HG03045 (cell line): ENCODE measurements at regions not wholly inside any gene's neighbourhood (a gene's known extent, or its start where the extent isn't known, plus 50 kb on each side); places are given as distances from the start of the nearest gene placed in this dataset.

Experiments
- ATAC-seq: cut with Tn5 transposase; IDR thresholded peaks from one replicate; pipeline ENCODE4 v1.9.1; 2021; ENCODE audit warnings: mild to moderate bottlenecking, moderate library complexity; ENCODE audit not compliant: unreplicated experiment

DNA sequence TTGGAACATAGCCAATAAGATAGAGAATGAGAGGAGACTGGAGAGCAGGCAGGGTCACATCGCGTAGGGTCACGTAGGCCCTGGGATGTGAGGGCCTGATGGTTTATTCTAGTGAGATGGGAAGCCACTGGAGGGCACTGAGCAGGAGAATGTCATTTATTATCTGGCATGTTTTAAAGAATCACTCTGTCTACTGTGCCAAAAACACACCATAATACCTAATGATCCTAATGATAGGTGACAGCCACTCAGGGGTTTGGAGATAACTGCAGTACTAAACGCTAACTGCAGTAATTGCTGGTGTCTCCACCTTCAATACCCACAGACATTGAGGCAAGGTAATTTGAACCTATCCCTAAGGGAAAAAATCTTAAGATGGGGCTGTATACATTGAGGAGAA lies 185.4 kb downstream of the TTLL7 start:
- ATAC-seq, result no peak

DNA sequence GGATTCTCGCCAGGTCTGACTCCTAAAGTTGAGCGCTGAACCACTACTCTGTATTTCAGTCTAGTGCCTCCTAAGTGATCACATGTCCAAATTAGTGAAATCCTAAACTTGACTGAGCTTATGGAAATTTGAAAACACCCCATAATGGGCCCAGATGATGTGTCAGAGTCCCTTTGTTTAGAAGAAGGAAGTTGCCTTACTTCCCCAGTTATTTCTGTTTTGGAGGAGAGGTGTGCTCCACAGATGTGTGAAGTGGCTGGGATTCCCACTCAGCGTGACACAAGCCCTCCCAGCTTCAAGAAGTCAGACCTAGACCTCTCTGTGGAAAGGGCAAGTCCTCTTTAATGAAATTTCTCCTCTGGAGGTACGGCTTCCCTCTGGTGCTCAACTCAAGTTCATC lies 188.8 kb downstream of the TTLL7 start:
- no peak for ATAC-seq

DNA sequence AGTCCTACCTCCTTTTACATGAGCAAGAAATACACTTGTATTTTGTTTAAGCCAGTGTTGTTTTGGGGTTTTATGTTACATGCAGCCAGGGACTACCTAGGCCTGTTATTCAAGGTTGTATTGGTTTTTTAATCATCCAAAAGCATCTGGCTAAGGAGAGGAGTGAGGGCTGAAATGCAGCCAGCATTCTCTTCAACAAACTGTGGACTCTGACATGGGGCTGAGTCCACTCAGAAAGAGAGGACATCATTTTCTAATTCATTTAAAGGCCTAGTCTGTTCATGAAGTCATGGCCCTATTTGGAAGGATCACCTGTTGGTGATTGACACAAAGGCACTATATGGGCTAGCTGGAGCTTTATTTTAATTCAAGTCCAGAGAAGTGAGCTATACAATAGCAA lies 190.4 kb downstream of the TTLL7 start:
- ATAC-seq, result no peak

DNA sequence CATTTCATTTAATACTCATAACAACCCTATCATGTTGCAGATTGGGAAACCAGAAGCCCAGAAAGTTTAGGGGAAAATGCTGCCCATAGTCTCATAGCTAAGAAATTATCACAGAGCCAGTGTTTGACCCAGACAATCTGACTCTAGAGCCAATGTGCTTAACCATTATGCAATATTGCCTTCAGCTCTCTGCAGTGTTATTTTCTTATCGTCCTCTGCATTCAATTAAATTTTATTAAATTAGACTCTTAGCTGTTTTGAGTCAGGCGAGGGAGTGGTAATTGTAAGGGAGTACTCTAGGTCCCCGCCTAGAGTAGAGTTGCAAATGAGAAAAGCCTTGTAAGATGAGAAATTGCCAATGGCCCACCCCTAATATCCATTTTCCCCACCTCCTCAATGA lies 191.1 kb downstream of the TTLL7 start:
- no peak for ATAC-seq

DNA sequence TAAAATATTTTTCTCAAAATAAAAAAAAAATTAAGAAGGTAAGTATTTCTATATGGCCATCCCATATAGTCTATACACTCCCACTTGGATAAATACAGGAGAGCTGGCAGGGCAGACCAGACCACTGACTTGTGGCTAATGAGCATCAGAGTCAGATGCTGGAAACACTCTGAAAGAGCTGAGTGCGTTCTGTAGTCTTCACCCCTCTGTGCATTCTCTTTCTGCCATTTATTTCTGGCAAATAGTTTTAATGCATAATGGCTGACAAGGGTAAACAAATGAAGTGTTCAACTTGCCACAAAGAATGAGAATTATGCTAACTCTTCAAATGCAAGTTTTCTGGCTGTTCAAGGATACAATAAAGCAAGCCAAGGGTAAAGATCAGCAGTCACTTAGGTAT lies 191.7 kb downstream of the TTLL7 start:
- no peak for ATAC-seq

DNA sequence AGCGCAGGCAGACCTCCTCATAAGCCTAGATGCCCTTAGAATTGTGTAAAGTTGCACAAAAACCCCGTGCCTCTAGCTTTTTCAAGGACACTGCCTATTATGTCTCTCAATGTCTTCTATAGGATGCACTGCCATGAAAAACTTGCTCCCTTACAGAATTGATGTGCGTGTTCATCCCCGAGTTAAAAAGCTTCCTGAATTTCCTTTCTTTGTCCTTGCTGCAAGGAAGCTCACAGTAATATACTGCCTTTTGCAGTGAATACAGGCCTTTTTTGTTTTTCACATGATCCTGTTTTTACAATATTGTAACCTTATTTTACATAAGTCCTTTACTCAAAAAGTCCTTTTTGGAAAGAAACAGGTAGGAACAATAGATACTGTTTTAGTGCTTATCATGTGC lies 193.0 kb downstream of the TTLL7 start:
- no peak for ATAC-seq

DNA sequence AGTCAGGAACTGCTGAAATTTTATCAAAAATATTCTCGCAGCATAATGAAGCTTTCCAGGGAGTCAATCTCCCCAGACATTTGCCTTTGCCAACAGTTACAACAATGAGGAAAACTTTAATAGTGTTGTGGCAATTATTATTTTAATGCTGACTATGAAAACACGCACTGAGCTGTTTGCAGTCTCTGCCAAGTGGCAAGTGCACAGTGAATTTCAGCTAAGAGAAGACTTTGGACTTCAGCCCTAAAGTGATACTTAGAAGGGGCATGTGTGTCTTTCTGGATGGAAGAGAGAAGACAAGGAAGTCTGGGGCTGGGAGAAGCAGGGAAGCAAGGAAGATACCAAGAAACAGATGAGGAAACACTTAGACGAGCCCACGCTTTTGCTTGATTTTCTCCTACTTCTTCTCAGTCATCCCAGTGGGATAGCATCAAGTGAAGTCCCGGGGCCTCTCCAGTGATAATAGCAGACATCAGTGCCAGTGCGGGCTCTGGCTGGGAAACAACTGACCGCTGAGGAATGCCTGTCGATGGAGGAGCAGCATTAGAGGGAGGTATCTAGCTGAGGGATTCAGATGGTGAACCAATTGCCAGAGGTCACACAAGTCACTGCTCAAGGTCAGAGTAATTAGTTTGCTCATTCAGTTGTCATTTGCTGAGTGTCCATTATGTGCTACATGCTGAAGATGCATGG lies 196.3 kb downstream of the TTLL7 start:
- ATAC-seq, result no peak

DNA sequence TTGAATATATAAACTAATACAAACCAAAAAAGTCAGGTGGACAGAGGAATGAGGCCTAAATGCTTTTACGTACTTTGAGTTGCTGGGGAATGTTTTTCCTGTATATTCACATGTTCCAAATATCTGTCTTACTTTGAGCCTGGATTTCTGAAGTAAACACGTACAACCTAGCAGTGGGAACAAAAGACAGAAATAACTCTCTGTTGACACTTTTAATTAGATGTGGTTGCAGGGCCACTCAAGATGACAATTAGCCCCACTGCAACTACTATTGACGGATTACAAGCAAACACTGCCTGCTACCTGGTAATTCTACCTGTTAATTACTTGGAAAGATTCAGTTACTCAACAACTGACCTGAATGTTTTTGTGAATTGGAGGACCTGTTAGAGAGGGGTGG lies 196.9 kb downstream of the TTLL7 start:
- ATAC-seq, result no peak

DNA sequence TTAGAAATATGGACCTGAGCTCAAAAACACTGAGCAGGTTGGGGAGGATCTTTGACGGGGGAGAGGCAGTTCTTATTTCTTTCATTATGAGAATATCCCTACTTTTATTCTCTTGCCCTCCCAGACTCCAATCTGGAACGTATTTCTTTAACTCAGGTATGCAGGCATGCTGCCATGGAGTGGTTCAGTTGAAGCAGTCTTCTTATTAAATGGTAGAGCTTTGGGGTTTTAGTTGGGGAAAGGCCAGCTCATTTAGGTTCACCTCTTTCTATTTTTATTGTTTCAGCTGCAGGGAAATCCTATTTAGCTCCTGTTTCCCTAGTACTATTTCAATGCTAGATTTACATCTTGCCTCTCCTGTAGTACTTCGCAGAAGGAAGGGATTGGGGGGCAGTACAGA lies 198.9 kb downstream of the TTLL7 start:
- ATAC-seq, result no peak

DNA sequence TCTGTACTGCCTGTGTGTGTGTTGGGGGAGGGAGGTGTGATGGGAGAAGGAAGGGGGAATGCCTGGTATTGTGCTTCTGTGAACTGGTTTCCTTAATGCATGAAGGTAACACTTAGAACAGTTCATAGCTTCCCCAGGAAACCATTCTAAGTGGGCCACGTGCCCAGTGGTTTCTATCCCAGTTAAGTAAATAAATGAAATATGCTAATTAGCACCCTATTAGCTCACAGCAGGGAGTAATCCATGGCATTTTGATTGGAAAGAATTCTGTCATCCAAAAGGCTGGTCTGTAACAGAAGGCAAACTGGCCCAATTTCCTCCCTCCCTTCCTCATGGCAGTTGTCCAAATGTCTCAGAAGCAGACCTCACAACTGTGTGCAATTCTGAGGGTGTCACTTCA lies 199.3 kb downstream of the TTLL7 start:
- no peak for ATAC-seq

DNA sequence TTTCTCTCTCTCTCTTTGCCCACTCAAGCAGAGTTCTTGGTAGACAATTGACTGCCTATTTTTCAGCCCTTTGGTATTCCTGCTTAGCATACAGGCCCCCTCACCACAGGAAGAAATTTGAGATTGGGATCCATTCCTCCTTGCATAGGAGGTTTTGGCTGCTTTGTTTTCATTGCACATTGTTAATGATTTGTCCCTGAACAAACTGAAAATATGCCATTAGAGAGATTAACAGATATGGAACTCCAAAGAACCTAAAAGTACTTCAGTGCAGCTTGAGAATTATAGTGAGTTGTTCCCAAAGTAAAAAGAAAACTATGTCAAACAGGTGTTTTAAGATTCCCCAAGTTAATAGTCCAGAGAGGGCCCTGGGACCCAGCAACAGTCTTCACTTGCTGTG lies 200.0 kb downstream of the TTLL7 start:
- ATAC-seq, result no peak

DNA sequence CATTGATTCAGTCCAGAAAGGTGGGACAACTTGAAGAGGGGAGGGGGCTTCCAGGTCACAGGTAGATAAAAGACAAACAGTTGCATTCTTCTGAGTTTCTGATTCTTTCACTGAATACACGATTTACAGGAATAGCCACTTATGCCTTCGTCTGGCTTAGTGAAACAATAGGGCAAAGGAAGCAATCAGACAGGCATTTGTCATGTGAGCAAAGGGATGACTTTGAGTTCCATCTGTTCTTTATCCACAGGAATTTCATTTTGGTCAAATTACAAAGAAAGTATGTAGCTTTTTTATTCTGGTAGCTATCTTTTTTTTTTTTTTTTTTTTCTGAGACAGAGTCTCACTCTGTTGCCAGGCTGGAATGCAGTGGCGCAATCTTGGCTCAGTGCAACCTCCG lies 202.5 kb downstream of the TTLL7 start:
- no peak for ATAC-seq

DNA sequence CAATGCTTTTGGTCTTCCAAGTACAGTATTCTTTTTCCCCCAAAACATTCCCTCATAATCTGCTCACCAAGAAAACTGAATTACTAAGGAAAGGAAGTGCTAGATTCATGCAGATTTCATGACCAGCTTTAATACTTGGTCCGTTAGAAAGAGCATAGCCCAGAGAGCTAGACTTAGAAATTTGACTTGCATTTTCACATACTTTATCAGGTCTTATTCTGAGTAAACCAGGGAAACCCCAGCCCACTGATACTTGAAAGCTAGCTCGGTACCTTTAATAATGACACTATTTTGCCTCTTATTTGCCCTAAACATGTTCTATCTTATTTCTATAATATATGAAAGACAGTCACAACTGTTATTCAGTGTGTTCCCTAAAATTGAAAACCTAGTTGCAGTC lies 204.5 kb downstream of the TTLL7 start:
- no peak for ATAC-seq

DNA sequence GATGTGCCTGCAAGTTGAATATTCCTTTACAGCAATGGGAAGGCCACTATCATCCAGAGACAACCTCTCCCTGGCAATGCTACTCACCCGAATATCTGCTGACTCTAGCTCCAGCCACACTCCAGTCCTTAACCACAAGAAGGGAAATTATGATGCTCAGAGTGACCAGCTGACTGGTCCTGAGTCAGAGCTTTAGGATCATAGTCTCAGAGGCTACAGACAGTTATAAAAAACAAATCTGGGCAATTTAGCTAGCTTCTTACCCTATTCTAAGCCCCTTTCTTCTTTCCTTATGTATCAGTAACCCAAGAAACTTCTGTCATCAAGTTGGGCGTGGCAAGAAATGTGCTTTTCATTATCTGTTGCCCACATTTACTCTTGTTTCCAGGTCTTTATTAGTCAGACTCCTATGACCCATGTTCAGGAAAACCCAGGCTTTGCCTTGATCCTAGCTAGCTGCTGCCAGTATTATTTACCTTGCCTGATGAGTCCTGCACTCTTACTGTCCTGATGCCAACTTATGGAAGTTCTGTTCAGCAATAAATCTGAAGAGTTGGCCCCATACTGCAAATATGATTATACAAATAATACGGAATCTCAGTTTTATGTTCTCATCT lies 207.0 kb downstream of the TTLL7 start:
- no peak for ATAC-seq

DNA sequence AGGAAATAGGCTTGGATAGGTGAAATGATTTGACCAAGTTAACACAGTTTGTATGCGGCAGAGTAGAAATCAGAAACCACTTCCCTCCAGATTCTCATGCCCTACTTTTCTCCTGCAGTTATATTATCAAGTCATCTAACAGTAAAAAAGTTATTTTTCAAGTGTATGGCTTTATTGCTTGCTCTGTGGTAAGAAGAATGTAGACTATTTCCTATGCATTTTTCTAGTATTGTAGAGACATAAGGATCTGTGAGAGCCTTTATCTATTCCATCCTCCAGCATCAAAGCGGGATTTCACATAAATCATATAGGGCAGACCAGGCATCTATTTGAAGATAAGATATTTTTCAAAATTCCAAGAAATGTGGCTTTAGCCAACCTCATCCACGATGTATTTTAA lies 208.5 kb downstream of the TTLL7 start:
- ATAC-seq, result no peak

DNA sequence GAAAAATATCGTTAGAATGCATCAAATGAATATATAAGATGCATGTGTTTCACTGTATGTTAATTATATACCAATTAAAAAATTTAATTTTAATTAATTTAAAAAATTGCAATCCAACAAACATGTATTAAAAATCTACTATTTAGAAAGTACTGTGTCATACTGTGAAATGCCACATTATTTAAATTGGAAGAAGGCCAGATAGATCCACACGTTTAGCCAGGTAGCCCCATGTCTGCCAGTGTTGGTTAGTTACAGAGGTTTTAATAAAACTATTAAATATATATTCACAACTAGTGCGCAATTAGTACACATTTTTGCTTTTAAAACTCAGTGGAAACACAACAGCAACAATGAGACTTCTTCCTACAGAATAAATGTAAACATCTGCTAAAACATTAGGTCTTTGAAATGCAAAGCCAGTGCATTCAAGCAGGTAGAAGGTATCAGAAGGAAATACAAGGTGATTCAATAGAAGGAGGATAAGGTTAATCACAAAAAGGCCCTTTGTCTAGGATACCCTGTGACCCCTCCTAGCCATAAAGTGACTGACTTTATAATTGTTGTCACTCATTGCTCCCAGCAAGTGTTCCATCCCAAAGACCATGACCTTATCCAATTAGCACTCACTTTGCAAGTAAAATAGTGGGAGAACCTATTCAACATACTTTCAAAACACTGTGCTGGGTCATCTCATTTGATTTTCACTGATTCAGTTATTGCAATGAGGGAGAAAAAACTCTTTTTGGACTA lies 211.5 kb downstream of the TTLL7 start:
- ATAC-seq, result no peak

DNA sequence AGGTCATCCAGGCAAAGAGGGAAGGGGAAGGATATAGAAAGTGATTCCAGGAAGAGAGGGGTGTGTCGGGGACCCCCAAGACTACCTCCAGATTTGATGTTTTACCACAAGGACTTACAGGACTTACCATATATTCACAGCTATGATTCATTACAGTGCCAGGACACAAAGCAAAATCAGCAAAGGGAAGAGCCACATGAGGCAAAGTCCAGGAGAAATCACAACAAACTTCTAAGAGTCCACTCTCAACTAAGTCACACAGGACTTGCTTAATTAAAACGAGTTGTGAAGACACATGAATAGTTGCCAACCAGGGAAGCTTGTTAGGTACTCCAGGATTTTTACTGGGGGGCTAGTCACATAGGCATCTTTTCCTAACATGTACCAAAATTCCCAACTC lies 217.3 kb downstream of the TTLL7 start:
- no peak for ATAC-seq

DNA sequence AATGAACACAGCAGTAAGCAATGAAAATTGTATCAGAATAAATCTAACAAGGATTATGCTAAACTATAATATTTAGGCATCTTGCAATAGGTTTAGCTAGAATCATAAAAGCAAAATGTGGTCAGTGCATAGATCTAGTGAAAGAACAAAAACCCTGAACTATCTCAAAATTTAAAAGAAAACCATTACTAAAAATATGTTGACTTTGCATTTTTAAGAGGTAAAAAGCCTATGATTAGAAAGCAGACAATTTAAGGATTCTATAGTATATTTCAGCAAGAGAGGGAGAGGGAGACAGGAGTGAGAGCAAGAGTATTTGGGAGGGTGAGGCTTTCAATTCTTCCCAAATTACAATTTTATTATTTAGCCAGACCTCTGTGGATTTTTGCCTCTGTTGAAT lies 219.4 kb downstream of the TTLL7 start:
- no peak for ATAC-seq

DNA sequence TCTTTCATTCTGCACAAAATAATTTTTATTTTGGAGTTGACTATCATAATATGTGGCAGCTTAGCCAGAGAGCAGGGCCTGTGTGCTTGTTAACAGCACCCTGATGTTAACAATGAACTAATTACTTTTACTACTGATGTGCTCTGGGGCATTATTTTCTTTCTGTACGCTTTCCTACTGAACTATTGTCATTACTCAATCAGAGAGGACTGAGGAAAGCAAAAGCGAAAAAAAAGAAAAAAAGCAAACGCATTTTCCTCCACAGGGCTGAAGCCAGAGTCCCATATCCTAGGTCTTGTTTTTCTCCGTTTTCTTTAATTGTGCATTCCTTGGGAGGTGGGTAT lies 221.2 kb downstream of the TTLL7 start:
- no peak for ATAC-seq

DNA sequence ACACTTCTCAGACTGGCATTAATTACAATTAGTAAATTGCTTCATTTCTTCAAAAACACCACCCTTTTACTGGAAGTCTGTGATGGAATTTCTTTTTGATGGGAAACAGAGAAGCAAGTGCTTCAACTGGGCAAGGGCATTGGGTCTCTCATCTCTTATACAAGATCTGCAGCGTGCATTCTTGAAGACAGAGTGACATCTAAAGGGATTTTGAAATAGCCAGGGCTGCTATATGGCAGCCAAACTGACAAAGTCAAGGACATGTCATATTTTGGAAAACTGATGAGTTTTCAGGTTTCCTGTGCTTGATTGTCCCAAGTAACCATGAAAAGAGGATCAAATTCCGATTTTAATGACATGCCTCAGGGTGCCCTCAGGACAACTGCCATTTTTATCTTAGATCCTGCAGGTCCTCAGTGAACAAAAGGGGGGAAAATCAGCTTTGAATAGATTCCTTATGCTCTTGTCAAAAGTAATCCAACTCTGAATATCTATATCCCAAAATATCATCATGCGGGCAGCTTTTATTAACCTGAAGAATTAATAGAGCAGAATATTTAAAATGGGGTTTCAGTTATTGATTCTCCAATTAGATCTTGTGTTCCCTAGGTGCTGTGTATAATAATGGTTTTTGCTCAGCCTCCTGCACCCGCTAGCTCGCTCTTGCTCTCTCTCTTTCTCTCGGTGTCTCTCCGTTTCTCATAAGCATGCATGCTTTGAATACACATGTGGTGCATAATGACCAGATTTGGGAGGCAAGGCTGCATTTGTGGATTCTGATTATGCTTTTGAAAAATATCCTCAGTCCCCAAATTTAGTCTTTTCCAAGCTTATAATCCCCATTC lies 221.8 kb downstream of the TTLL7 start:
- ATAC-seq, result no peak

DNA sequence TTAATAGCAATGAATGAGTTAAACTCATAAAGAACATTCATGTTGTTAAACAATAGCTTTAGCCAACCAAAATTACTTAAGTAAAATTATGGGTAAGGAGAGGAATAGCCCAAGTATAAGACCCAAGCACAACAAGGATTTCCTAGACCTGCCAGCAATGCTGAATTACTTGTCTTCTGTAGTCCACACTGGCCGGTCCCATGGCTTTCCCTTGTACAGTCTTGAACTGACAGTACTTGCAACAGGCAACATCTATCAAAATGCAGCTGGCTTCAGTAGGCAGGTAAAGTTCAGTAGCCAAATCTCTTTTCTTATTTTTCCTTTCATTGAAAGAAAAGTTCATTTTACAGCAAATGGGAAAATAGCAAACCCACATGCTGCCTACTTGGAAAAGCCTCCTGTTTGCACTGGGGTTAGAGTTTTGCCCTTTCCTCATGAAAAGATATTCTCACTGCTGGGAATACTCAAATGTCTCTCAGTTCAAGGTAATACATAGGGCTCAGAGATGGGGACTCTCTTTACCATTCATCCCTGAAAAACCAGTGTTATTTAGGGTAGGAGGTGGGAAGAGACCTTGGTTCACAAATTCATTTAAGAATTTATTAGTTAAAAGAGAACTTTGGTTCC lies 222.8 kb downstream of the TTLL7 start:
- ATAC-seq, result no peak
